ENCODE measurements at regions not wholly inside any gene's neighbourhood (a gene's known extent, or its start where the extent isn't known, plus 50 kb on each side); places are given as distances from the start of the nearest gene placed in this dataset.

DNA sequence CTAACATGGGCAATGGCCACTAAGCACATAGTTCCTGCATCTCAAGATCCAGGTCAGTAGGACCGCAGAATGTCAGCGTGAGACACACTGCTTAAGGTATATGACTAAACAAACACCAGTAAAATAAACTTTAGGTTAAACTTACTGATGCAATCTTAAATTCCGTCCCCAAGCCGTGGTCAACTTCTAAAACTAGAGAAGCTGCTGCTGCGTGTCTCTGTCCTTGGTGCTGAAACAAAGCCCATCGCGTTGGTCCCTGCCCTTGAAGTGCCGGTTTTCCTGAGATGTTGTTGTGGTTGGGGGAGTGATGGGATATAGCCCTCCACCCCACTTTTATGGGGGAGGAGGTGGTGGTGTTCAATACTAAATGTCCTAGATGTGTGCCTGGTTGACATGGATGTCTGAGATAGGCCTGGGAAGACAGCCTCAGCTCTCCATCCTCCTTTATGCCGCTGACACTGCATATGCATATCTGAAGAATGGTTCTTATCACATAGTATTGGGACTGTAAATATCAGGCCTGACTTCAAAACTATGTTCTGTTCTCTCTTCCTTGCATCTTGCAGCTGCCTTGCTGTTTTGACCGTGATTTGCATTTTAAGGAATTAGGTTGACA, 72.0 kb upstream of the KCNA3 start:
- ATAC-seq (ENCODE audit: low read depth) (no peak), DNase-seq (peak; percentile 69)
- TF ChIP-seq, protein P1, sequence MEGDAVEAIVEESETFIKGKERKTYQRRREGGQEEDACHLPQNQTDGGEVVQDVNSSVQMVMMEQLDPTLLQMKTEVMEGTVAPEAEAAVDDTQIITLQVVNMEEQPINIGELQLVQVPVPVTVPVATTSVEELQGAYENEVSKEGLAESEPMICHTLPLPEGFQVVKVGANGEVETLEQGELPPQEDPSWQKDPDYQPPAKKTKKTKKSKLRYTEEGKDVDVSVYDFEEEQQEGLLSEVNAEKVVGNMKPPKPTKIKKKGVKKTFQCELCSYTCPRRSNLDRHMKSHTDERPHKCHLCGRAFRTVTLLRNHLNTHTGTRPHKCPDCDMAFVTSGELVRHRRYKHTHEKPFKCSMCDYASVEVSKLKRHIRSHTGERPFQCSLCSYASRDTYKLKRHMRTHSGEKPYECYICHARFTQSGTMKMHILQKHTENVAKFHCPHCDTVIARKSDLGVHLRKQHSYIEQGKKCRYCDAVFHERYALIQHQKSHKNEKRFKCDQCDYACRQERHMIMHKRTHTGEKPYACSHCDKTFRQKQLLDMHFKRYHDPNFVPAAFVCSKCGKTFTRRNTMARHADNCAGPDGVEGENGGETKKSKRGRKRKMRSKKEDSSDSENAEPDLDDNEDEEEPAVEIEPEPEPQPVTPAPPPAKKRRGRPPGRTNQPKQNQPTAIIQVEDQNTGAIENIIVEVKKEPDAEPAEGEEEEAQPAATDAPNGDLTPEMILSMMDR (IDR thresholded peaks at IDR 0.05) = no peak
- no peak for TF ChIP-seq EZH2 (IDR thresholded peaks at IDR 0.05; ENCODE audit: borderline replicate concordance, insufficient read depth, low read depth, low read length, poor library complexity, severe bottlenecking)
- Histone ChIP-seq H3K9ac (ENCODE audit: low read length) (no peak overlapping the region), H3K27me3 (replicated peaks in 1 of 4; ENCODE audit: control extremely low read depth in 1 of 4, control insufficient read depth in 3 of 4, insufficient read depth in 4 of 4, low read length in 3 of 4) (peaks cover 0 to 28% (median 24%) of the 10 kb centered on the region in 4 experiments), H3K4me1 (ENCODE audit: control insufficient read depth in 2 of 2, insufficient read depth in 2 of 2, low read length in 2 of 2) (no peaks in the 10 kb centered on the region), H4K20me1 (ENCODE audit: control insufficient read depth, insufficient read depth, low read length, poor library complexity, severe bottlenecking) (no peaks in the 10 kb centered on the region), H2AFZ (ENCODE audit: insufficient read depth, low read depth, low read length, poor library complexity, severe bottlenecking) (no peak overlapping the region), H3K79me2 (ENCODE audit: control insufficient read depth, insufficient read depth, low read length) (no peaks in the 10 kb centered on the region), H3K4me3 (ENCODE audit: control extremely low read depth in 1 of 5, extremely low read depth in 1 of 5, insufficient read depth in 1 of 5, low read depth in 2 of 5, low read length in 4 of 5) (no peak overlapping the region), H3K27ac (ENCODE audit: low read length in 2 of 2) (no peak overlapping the region), H3K4me2 (replicated peaks; ENCODE audit: low read depth, low read length, poor library complexity, severe bottlenecking) (no peak overlapping the region), H3K36me3 (replicated peaks in 1 of 2; ENCODE audit: control extremely low read depth in 1 of 2, control insufficient read depth in 1 of 2, extremely low read depth in 1 of 2, insufficient read depth in 2 of 2, low read length in 1 of 2) (no peaks in the 10 kb centered on the region), H3K9me3 (ENCODE audit: control extremely low read depth in 1 of 3, control insufficient read depth in 2 of 3, insufficient read depth in 1 of 3, low read length in 2 of 3) (no peaks in the 10 kb centered on the region)
- no peak overlapping the region for H3K27ac Mint-ChIP-seq
- no peak overlapping the region for H3K4me3 Mint-ChIP-seq
- intact Hi-C loops (cut with micrococcal nuclease) = no loop called here
- H3K9me3 Mint-ChIP-seq (ENCODE audit: insufficient read depth) = no peaks in the 10 kb centered on the region
- H3K27me3 Mint-ChIP-seq = peaks cover 35% of the 10 kb centered on the region
- 10% methylated on average over 3 of the region's 10 CpGs for WGBS (ENCODE audit: insufficient coverage)
- ChIA-PET POLR2A (no interaction called here), CTCF (interaction anchor here (1.0 kb wide), 1 partner anchor 19 kb away, joined by 3 read pairs; no protein-coding TSS in a partner anchor)
- H3K4me1 Mint-ChIP-seq = no peaks in the 10 kb centered on the region

DNA sequence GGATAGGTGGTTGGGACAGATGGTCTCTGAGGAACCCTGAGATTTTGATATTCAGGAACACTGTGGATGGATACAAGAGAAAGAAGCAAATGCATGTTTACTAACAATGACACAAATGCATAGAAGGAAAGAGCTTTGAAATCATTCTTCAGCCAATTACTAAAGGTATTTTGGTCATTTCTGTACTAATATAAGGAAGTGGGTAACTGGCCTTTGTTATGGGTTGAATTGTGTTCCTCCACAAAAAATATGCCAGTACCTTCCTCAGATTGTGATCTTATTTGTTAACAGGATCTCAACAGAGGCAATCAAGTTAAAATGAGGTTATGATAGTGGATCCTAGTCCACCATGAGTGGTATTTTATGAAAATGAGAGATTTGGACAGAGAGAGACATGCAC, 68.7 kb upstream of the KCNA3 start:
- DNase-seq (no peak), ATAC-seq (ENCODE audit: low read depth) (no peak)
- H3K27me3 ChIP-seq (replicated peaks in 1 of 4; ENCODE audit: control extremely low read depth in 1 of 4, control insufficient read depth in 3 of 4, insufficient read depth in 4 of 4, low read length in 3 of 4) = peaks cover 0 to 22% (median 18%) of the 10 kb centered on the region in 4 experiments
- no peak overlapping the region for H3K4me3 ChIP-seq (ENCODE audit: control extremely low read depth in 1 of 5, extremely low read depth in 1 of 5, insufficient read depth in 1 of 5, low read depth in 2 of 5, low read length in 4 of 5)
- no peak overlapping the region for H3K27ac ChIP-seq (ENCODE audit: low read length in 2 of 2)
- H3K4me1 Mint-ChIP-seq = no peaks in the 10 kb centered on the region
- H3K9ac ChIP-seq (ENCODE audit: low read length) = no peak overlapping the region
- POLR2A ChIA-PET = no interaction called here
- no peak overlapping the region for H3K4me2 ChIP-seq (replicated peaks; ENCODE audit: low read depth, low read length, poor library complexity, severe bottlenecking)
- no peak overlapping the region for H2AFZ ChIP-seq (ENCODE audit: insufficient read depth, low read depth, low read length, poor library complexity, severe bottlenecking)
- no peaks in the 10 kb centered on the region for H3K4me1 ChIP-seq (ENCODE audit: control insufficient read depth in 2 of 2, insufficient read depth in 2 of 2, low read length in 2 of 2)
- TF ChIP-seq, protein P1 (IDR thresholded peaks at IDR 0.05) = no peak
- no peak for TF ChIP-seq EZH2 (IDR thresholded peaks at IDR 0.05; ENCODE audit: borderline replicate concordance, insufficient read depth, low read depth, low read length, poor library complexity, severe bottlenecking)
- no peak overlapping the region for H3K27ac Mint-ChIP-seq
- intact Hi-C loops (cut with micrococcal nuclease) = no loop called here
- no peak overlapping the region for H3K4me3 Mint-ChIP-seq
- peaks cover 33% of the 10 kb centered on the region for H3K27me3 Mint-ChIP-seq
- CTCF ChIA-PET = no interaction called here
- no peaks in the 10 kb centered on the region for H3K79me2 ChIP-seq (ENCODE audit: control insufficient read depth, insufficient read depth, low read length)
- H4K20me1 ChIP-seq (ENCODE audit: control insufficient read depth, insufficient read depth, low read length, poor library complexity, severe bottlenecking) = no peaks in the 10 kb centered on the region
- H3K9me3 Mint-ChIP-seq (ENCODE audit: insufficient read depth) = no peaks in the 10 kb centered on the region
- H3K9me3 ChIP-seq (ENCODE audit: control extremely low read depth in 1 of 3, control insufficient read depth in 2 of 3, insufficient read depth in 1 of 3, low read length in 2 of 3) = no peaks in the 10 kb centered on the region
- H3K36me3 ChIP-seq (replicated peaks in 1 of 2; ENCODE audit: control extremely low read depth in 1 of 2, control insufficient read depth in 1 of 2, extremely low read depth in 1 of 2, insufficient read depth in 2 of 2, low read length in 1 of 2) = no peaks in the 10 kb centered on the region
